A673 (cell line): ENCODE measurements at regions not wholly inside any gene's neighbourhood (a gene's known extent, or its start where the extent isn't known, plus 50 kb on each side); places are given as distances from the start of the nearest gene placed in this dataset.

Experiments
- BruUV-seq: library from RNA; stranded (reverse); fragments of 400-500 nt; replicated peaks from 2 replicates; lab custom pipeline; 2021; lab: Mats Ljungman, UMichigan
- CTCF ChIA-PET: fragments of 300-600 bp; sonication (Branson Sonifier 250); formaldehyde crosslinking; loops from one replicate; lab custom pipeline; 2022; ENCODE audit warnings: antibody characterized with exemption; lab: Charles Lee
- POLR2A ChIA-PET: fragments of 300-600 bp; sonication (Branson Sonifier 250); formaldehyde crosslinking; loops from one replicate; lab custom pipeline; 2022; ENCODE audit warnings: antibody characterized with exemption; ENCODE audit not compliant: low non-redundant PET; lab: Charles Lee
- DNase-seq: peaks from one replicate; pipeline ENCODE4 v3.0.0-alpha.2; 2015; ENCODE audit warnings: low spot score
- H3K27ac ChIP-seq: fragments of 200-600 bp; sonication (generic); 2 replicates; pipeline ENCODE4 v1.5.1; 2016; ENCODE audit warnings: mixed run types, low read depth, mild to moderate bottlenecking, mixed read lengths, antibody characterized with exemption, low read length; ENCODE audit not compliant: poor library complexity, severe bottlenecking
- H3K27me3 ChIP-seq: fragments of 200-600 bp; sonication (generic); replicated peaks from 2 replicates; pipeline ENCODE4 v1.6.1; 2017; ENCODE audit warnings: mixed run types, low read depth, mild to moderate bottlenecking, mixed read lengths, antibody characterized with exemption, low read length; ENCODE audit not compliant: insufficient read depth, poor library complexity
- H3K36me3 ChIP-seq: fragments of 200-600 bp; sonication (generic); 2 replicates; pipeline ENCODE4 v1.6.1; 2016; ENCODE audit warnings: mixed run types, mild to moderate bottlenecking, mixed read lengths, antibody characterized with exemption, low read length; ENCODE audit not compliant: insufficient read depth, poor library complexity, severe bottlenecking
- H3K4me1 ChIP-seq: fragments of 200-600 bp; sonication (generic); 2 replicates; pipeline ENCODE4 v1.6.1; 2017; ENCODE audit warnings: mixed run types, mild to moderate bottlenecking, mixed read lengths, antibody characterized with exemption, low read length; ENCODE audit not compliant: insufficient read depth, poor library complexity, severe bottlenecking
- H3K4me3 ChIP-seq: fragments of 200-600 bp; sonication (generic); 2 replicates; pipeline ENCODE4 v1.5.1; 2016; ENCODE audit warnings: low read depth, mixed run types, mild to moderate bottlenecking, mixed read lengths, low read length; ENCODE audit not compliant: poor library complexity, severe bottlenecking
- H3K9me3 ChIP-seq: fragments of 200-600 bp; sonication (generic); 2 replicates; pipeline ENCODE4 v1.6.1; 2016; ENCODE audit warnings: mixed run types, low read depth, mild to moderate bottlenecking, mixed read lengths, antibody characterized with exemption, low read length; ENCODE audit not compliant: poor library complexity, severe bottlenecking
- EZH2 ChIP-seq: fragments of 200-600 bp; sonication (generic); IDR thresholded peaks from 2 replicates; pipeline ENCODE4 v1.6.1; 2017; ENCODE audit warnings: borderline replicate concordance, low read depth, mild to moderate bottlenecking, mixed read lengths, antibody characterized with exemption, low read length; ENCODE audit not compliant: poor library complexity, severe bottlenecking
- intact Hi-C: fragments of 100-400 bp; cut with micrococcal nuclease; formaldehyde crosslinking; loops from one replicate; pipeline ENCODE4 v1.10.0; 2022; ENCODE audit not compliant: unreplicated experiment
- TF ChIP-seq, protein P1 (sequence below): fragments of 300-800, 200-600 bp; sonication (generic); conservative IDR thresholded peaks from 2 replicates; pipeline ENCODE4 v1.5.1; 2017; ENCODE audit warnings: low read depth, mild to moderate bottlenecking, antibody characterized with exemption, low read length, moderate library complexity, mixed read lengths

GRCh38 chr11:127804747-127805400, 782.5 kb downstream of the ETS1 start:
- POLR2A ChIA-PET: no interaction called here
- no peak overlapping the region for H3K27ac ChIP-seq
- peaks cover 19% of the 10 kb centered on the region for H3K27me3 ChIP-seq
- DNase-seq: peak; percentile 28
- no TSS peak for BruUV-seq
- peaks cover 11% of the 10 kb centered on the region for H3K4me1 ChIP-seq
- no peaks in the 10 kb centered on the region for H3K36me3 ChIP-seq
- TF ChIP-seq, protein P1, sequence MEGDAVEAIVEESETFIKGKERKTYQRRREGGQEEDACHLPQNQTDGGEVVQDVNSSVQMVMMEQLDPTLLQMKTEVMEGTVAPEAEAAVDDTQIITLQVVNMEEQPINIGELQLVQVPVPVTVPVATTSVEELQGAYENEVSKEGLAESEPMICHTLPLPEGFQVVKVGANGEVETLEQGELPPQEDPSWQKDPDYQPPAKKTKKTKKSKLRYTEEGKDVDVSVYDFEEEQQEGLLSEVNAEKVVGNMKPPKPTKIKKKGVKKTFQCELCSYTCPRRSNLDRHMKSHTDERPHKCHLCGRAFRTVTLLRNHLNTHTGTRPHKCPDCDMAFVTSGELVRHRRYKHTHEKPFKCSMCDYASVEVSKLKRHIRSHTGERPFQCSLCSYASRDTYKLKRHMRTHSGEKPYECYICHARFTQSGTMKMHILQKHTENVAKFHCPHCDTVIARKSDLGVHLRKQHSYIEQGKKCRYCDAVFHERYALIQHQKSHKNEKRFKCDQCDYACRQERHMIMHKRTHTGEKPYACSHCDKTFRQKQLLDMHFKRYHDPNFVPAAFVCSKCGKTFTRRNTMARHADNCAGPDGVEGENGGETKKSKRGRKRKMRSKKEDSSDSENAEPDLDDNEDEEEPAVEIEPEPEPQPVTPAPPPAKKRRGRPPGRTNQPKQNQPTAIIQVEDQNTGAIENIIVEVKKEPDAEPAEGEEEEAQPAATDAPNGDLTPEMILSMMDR: no peak
- no peak for TF ChIP-seq EZH2
- H3K4me3 ChIP-seq: no peak overlapping the region
- intact Hi-C loops: no loop called here
- H3K9me3 ChIP-seq: no peaks in the 10 kb centered on the region
- CTCF ChIA-PET: no interaction called here

DNA sequence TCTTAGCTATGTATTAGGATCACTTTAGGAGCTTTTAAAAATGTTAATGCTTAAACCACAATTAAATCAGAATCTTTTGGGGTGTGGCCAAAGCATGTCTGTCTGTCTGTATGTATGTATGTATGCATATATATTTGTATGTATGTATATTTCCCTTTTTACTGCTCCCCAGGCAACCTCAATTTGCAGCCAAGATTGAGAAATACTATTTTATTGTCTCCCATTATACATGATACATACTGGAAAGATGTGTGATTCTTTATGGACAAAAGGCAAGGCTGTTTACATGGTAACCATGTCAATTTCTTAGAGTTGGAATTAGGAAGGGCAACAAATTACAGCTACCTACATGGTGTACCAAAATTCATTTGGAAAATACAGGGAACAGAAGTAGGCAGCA, 783.6 kb downstream of the ETS1 start:
- TF ChIP-seq, protein P1: no peak
- TF ChIP-seq EZH2: no peak
- BruUV-seq: no TSS peak
- intact Hi-C loops: no loop called here
- Histone ChIP-seq H3K36me3 (no peaks in the 10 kb centered on the region), H3K27ac (no peak overlapping the region), H3K9me3 (no peaks in the 10 kb centered on the region), H3K4me1 (peaks cover 11% of the 10 kb centered on the region), H3K27me3 (peaks cover 15% of the 10 kb centered on the region), H3K4me3 (no peak overlapping the region)
- no peak for DNase-seq
- ChIA-PET POLR2A (no interaction called here), CTCF (no interaction called here)

DNA sequence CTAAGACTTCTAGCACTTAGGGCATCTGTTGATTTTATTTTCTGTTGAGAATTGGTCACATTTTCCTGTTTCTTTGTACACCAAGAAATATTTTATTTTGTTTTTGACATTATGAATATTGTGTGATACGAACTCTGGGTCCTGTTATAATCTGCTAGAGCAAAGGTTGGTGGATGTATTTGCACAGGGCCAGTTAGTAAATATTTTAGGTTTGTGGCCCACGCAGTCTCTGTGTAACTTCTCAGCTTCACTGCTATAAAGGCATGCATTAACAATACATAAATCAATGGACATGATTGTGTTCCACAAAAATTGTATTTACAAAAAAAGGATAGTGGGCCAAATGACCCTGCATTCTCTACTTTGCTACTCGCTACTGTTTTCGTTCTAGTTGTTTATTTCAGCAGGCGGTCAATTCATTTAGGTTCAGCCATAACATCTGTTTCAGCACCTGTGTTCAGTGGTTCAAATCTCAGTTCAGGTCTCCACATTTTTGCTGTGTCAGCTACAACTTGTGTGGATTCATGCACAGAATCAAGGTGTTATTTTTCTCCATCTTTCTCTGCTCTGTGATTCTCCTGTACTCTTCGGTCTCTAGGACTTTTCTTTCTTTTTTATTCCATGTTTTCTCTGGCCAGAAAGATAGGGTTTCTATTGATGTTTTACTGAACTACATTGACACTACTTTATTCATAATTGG, 786.2 kb downstream of the ETS1 start:
- Histone ChIP-seq H3K27ac (no peak overlapping the region), H3K4me1 (peaks cover 6% of the 10 kb centered on the region), H3K4me3 (no peak overlapping the region), H3K9me3 (no peaks in the 10 kb centered on the region), H3K36me3 (no peaks in the 10 kb centered on the region), H3K27me3 (peaks cover 34% of the 10 kb centered on the region)
- no peak for DNase-seq
- ChIA-PET POLR2A (no interaction called here), CTCF (no interaction called here)
- TF ChIP-seq, protein P1: no peak
- TF ChIP-seq EZH2: no peak
- BruUV-seq: no TSS peak
- intact Hi-C loops: no loop called here
